Spinal cord (tissue), 9 donors: ENCODE measurements at regions not wholly inside any gene's neighbourhood (a gene's known extent, or its start where the extent isn't known, plus 50 kb on each side); places are given as distances from the start of the nearest gene placed in this dataset.
"Not testable (repeated sequence)": the region's sequence is repeated elsewhere in the genome, so short reads cannot be mapped to it uniquely, and the experiment has no call there.

ENCODE experiments used
- DNase-seq, 6 donors: peaks; one replicate each; pipeline versions ENCODE4 v3.0.0 to v3.0.0-alpha.2; 2013 to 2015; ENCODE audit warnings: low spot score in 6 of 6, low read depth in 4 of 6
- H3K27ac ChIP-seq: one replicate; pipeline ENCODE4 v1.5.1; 2013; ENCODE audit warnings: low read depth, low read length, control low read depth
- H3K27me3 ChIP-seq: one replicate; pipeline ENCODE4 v1.6.1; 2013; ENCODE audit warnings: low read length; ENCODE audit not compliant: control insufficient read depth, insufficient read depth
- H3K36me3 ChIP-seq: one replicate; pipeline ENCODE4 v1.6.1; 2013; ENCODE audit warnings: low read length; ENCODE audit not compliant: control insufficient read depth, insufficient read depth
- H3K4me1 ChIP-seq: one replicate; pipeline ENCODE4 v1.6.1; 2013; ENCODE audit warnings: low read length; ENCODE audit not compliant: control insufficient read depth, insufficient read depth
- H3K4me3 ChIP-seq: one replicate; pipeline ENCODE4 v1.5.1; 2013; ENCODE audit warnings: low read depth, low read length, control low read depth
- H3K9me3 ChIP-seq: one replicate; pipeline ENCODE4 v1.6.1; 2013; ENCODE audit warnings: low read length; ENCODE audit not compliant: control insufficient read depth, insufficient read depth
- WGBS: methylation state at CpG from one replicate; pipeline ENCODE4 v1.1.5; 2013; ENCODE audit warnings: missing lambda C conversion rate; ENCODE audit not compliant: insufficient coverage; 5-methylcytosine and 5-hydroxymethylcytosine counted together
- donor health status: healthy.

DNA sequence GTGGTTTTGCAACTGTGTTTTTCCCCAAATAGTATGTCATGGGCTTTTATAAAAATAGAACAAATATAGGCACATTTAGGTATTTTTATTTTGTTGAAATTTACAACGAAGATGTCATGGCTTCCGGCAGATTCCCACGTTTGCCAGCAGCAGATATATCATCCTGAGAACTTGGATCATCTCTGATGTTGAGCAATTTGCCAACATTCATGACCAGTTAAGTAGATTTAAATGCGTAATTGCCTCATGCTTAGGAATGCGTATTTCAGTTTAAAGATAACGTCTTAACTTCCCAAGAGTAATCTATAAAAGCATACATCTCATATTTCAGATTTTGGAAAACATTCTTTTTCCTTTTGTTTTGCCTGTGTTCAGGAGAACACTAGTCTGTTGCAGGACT is 457.8 kb downstream of the QKI start:
- H3K36me3 ChIP-seq: no peaks in the 10 kb centered on the region
- H3K4me3 ChIP-seq: no peak overlapping the region
- 92% methylated on average over 3 of the region's 6 CpGs for WGBS
- H3K9me3 ChIP-seq: no peaks in the 10 kb centered on the region
- no peak overlapping the region for H3K27ac ChIP-seq
- DNase-seq: no peak
- H3K27me3 ChIP-seq: no peaks in the 10 kb centered on the region
- no peaks in the 10 kb centered on the region for H3K4me1 ChIP-seq

DNA sequence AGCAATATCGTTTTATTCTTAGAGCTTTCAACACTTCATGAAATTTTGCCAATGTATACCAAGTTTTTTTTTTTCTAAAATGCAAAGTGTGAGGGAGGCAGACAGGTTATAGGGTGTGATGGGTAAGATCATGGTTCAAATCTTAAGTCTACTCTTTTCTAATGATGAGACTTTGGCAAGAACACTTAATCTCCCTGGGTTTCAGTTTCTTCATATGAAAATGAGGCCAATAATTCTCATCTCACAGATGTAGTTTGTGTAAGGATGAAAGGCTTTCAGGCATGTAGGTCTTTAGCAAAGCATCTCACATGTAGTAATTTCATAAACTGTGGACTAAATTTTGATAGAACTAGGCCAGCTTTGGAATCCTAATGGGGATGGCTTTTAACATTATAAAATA is 457.1 kb downstream of the QKI start:
- DNase-seq: no peak
- Histone ChIP-seq H3K27me3 (no peaks in the 10 kb centered on the region), H3K36me3 (no peaks in the 10 kb centered on the region), H3K9me3 (no peaks in the 10 kb centered on the region), H3K27ac (no peak overlapping the region), H3K4me3 (no peak overlapping the region), H3K4me1 (no peaks in the 10 kb centered on the region)
- no CpG with 5 or more reads among the region's 1 CpG for WGBS

DNA sequence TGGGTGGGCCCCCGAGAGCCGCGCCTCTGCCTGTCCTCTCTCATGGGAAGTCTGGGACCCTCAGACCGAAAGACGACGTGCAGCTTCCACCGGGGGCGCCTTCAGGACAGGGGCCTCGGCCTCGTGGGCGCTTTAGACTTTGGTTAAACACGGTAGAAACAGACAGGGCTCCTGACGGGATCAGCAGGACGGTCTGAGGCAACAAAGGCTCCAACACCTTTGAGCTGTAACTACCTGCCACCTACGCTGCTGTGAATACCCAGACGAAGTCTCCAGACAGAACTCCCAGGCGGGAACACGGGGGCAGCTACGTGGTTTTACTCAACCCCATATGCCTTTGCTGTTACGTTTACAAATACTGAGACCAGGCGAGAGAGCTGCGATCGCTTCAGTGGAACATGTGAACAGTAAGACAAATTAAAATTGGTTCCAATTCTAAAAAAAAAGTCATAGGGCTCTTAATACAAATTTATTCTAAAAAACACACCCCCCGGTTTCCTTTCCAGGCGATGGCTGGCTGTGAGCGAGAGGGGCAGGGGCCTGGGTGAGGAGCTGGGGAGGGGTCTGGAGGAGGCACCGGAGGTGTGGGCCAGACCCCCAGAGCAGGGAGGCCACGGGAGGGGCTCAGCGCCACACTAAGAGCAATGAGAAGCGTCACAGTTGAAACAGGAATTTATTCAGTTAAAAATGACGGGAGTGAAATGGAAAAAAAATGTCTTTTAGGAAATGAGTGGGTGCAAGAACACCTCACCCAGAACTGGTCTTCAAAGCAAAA is 453.2 kb downstream of the QKI start:
- Histone ChIP-seq H3K27ac (no peak overlapping the region), H3K4me1 (peaks cover 3% of the 10 kb centered on the region), H3K36me3 (no peaks in the 10 kb centered on the region), H3K9me3 (no peaks in the 10 kb centered on the region), H3K27me3 (no peaks in the 10 kb centered on the region), H3K4me3 (no peak overlapping the region)
- DNase-seq: no peak
- 87% methylated on average over 23 of the region's 31 CpGs for WGBS

DNA sequence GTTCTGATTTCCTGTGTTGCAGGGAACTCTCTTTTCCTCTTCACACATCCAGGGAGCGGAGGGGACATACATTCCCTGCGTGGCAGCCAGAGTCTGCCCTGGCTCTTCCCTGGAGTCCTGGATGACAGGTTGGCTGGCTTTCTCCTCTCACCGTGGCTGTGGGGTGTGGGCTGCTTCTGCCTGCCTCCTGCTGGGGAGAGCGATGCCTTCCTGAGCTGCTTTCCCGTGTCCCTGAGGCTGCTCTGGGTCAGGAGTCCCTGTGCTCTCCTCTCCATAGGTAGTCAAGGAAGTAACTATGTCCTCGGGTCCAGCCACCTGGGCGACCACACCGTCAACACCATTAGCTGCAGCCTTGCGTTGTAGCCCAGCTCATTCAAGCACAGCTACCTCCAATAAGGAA is 451.7 kb downstream of the QKI start:
- 73% methylated on average over 5 of the region's 9 CpGs for WGBS
- H3K27me3 ChIP-seq: no peaks in the 10 kb centered on the region
- H3K27ac ChIP-seq: no peak overlapping the region
- no peak for DNase-seq
- peaks cover 3% of the 10 kb centered on the region for H3K4me1 ChIP-seq
- peaks cover 2% of the 10 kb centered on the region for H3K9me3 ChIP-seq
- no peak overlapping the region for H3K4me3 ChIP-seq
- H3K36me3 ChIP-seq: no peaks in the 10 kb centered on the region

DNA sequence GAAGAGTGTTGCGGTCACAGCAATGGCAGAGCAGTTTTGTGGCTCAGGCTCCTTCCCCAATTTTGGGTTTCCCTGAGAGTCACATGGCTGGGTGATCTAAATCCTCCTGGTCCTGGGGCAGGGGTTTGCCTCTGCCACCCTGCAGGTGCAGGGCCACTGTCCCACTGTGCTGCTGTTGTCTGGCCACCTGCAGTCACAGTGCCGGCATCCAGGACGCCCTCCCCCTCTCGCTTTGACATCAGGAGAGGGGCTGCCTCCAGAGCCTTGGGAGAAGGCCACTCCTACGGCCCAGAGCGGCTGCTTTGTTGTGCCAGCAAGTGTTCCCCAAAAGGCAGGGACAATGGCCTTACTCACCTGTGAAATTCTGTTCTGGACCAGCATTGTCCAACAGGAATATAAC is 449.0 kb downstream of the QKI start:
- DNase-seq: no peak
- H3K36me3 ChIP-seq: no peaks in the 10 kb centered on the region
- no peak overlapping the region for H3K4me3 ChIP-seq
- H3K9me3 ChIP-seq: peaks cover 2% of the 10 kb centered on the region
- H3K4me1 ChIP-seq: peaks cover 3% of the 10 kb centered on the region
- no peak overlapping the region for H3K27ac ChIP-seq
- 83% methylated on average over 6 of the region's 6 CpGs for WGBS
- H3K27me3 ChIP-seq: no peaks in the 10 kb centered on the region

DNA sequence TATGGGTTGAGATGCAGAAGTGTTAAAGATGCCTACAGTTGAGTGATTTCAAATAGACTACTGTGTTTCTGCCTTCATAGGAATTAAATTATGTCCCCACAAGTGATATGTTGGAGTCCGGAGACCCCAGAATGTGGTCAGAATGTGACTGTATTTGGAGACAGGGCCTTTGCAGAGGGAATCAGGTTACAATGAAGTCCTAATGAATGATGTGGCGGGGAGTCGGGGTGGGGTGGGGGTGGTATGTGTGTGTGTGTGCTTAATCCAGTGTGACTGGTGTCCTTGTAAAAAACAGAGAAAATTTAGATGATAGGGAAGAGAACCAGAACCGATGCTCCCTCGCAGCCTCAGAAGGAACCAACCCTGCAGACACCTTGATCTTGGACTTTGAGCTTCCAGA is 448.2 kb downstream of the QKI start:
- WGBS: 93% methylated on average over 4 of the region's 5 CpGs
- no peak overlapping the region for H3K27ac ChIP-seq
- peaks cover 2% of the 10 kb centered on the region for H3K9me3 ChIP-seq
- no peaks in the 10 kb centered on the region for H3K27me3 ChIP-seq
- no peak overlapping the region for H3K4me3 ChIP-seq
- no peaks in the 10 kb centered on the region for H3K36me3 ChIP-seq
- DNase-seq: no peak
- peaks cover 3% of the 10 kb centered on the region for H3K4me1 ChIP-seq

DNA sequence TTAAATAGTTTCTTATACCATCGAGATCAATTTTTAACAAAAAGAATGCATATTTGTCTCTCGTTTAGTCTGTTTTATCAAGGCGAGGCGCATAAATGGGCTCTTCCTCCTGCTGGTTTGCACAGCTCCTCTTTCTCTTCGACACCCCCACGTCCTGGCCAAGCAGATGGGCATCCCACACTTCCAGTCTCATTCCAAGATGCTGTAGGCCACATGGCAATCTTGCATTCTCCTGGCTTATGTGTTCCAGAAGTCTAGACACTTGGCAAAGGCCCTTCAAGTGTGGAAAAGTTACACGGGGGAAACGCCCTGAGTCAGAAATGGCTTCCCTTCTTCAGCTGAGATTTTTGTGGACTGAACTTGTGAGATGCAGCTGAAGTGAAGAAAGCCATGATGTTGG is 447.1 kb downstream of the QKI start:
- peak in 1 of 6 donors; percentile 25 for DNase-seq
- Histone ChIP-seq H3K27me3 (no peaks in the 10 kb centered on the region), H3K4me3 (no peak overlapping the region), H3K9me3 (peaks cover 2% of the 10 kb centered on the region), H3K27ac (no peak overlapping the region), H3K4me1 (peaks cover 3% of the 10 kb centered on the region), H3K36me3 (no peaks in the 10 kb centered on the region)
- 89% methylated on average over 8 of the region's 8 CpGs for WGBS

DNA sequence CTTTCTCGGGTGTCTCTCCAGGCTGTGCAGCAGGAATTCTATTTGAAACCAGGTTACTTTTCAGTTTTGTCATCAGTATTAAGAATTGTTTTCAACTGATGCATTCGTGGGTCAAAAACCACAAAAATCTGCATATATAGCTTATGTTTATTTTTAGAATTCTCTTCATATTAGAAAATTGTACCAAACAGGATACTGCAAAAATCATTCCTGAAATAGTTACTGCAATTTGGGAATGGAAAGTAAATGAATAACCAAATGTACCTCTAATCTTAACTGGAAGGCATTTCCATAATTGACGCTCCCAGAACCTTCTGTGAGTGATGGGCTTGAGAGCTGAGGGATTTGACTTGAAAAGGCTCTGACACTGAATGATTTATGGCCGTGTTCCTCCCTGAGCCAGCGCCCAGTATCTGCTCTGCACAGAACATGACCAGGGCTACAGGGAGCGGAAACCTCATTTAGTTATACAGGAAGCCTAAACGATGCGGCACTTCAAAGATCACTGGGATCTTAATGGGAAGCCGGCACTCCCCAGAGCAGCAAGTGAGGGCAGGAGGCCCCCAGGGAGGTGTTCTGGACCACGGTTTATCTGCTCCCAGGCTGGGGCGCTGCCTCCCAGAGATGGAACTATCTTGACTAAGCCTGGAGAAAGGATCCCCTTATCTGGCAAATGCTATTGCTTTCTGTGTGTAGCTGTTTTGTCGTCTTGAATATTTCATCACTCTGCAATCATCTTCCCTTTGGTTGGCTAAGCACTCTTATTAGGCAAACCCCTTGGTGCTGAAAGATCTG is 446.0 kb downstream of the QKI start:
- WGBS: 39% methylated on average over 9 of the region's 12 CpGs
- H3K27ac ChIP-seq: no peak overlapping the region
- H3K4me3 ChIP-seq: no peak overlapping the region
- H3K4me1 ChIP-seq: no peaks in the 10 kb centered on the region
- H3K9me3 ChIP-seq: peaks cover 2% of the 10 kb centered on the region
- no peaks in the 10 kb centered on the region for H3K27me3 ChIP-seq
- DNase-seq: peak in 2 of 6 donors; percentile 24 to 34
- no peaks in the 10 kb centered on the region for H3K36me3 ChIP-seq

DNA sequence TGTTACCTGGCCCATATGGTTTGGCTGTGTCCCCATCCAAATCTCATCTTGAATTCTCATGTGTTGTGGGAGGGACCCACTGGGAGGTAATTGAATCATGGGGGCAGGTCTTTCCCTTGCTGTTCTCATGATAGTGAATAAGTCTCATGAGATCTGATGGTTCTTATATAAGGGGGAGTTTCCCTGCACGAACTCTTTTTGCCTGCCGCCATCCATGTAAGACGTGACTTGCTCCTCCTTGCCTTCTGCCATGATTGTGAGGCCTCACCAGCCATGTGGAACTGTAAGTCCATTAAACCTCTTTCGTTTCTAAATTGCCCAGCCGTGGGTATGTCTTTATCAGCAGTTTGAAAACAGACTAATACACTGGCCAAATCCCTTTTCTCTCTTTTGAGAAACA is 444.4 kb downstream of the QKI start:
- not testable (repeated sequence) for H3K4me3 ChIP-seq, H3K36me3 ChIP-seq, H3K9me3 ChIP-seq, DNase-seq, H3K27ac ChIP-seq, H3K27me3 ChIP-seq, H3K4me1 ChIP-seq
- 100% methylated on average over 2 of the region's 5 CpGs for WGBS

DNA sequence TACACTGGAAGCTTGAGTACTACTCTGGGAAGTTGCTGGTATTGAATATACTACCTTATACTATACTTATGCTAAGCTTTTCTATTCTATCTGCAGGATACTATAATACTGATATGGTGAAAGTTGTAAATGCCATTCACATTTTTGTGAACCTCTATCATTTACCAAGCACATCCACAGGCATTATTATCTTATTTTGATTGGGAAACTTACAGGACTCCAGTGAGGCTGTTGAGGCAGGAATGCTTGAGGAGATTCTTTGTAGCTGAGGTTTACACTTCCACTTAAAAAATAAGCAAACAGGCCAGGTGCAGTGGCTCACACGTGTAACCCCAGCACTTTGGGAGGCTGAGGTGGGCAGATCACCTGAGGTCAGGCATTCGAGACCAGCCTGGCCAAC is 442.9 kb downstream of the QKI start:
- H3K27me3 ChIP-seq: no peaks in the 10 kb centered on the region
- H3K27ac ChIP-seq: no peak overlapping the region
- H3K4me3 ChIP-seq: no peak overlapping the region
- DNase-seq: no peak
- 89% methylated on average over 2 of the region's 2 CpGs for WGBS
- H3K4me1 ChIP-seq: no peaks in the 10 kb centered on the region
- peaks cover 3% of the 10 kb centered on the region for H3K9me3 ChIP-seq
- H3K36me3 ChIP-seq: no peaks in the 10 kb centered on the region
